ENCODE measurements at regions not wholly inside any gene's neighbourhood (a gene's known extent, or its start where the extent isn't known, plus 50 kb on each side); places are given as distances from the start of the nearest gene placed in this dataset.

GRCh38 chr15:98039596-98039995 is 79.1 kb downstream of the ARRDC4 start:
- Histone ChIP-seq H3K4me1 (ENCODE audit: control insufficient read depth, extremely low read depth, insufficient read depth, low read length) (no peaks in the 10 kb centered on the region), H3K9me3 (replicated peaks; ENCODE audit: control insufficient read depth, insufficient read depth, low read length) (peaks cover 2% of the 10 kb centered on the region), H3K9me1 (replicated peaks; ENCODE audit: control insufficient read depth, extremely low read depth, insufficient read depth, low read length) (no peaks in the 10 kb centered on the region), H3K4me2 (ENCODE audit: insufficient read depth, low read length) (no peak overlapping the region), H3K9ac (replicated peaks; ENCODE audit: extremely low read depth, insufficient read depth, low read length) (no peak overlapping the region), H3K79me2 (ENCODE audit: control insufficient read depth, insufficient read depth, low read length) (no peaks in the 10 kb centered on the region), H4K20me1 (replicated peaks; ENCODE audit: control insufficient read depth, extremely low read depth, insufficient read depth, low read length) (no peaks in the 10 kb centered on the region), H3K4me3 (replicated peaks in 1 of 3; ENCODE audit: insufficient read depth in 1 of 3, low read depth in 1 of 3, low read length in 3 of 3) (no peak overlapping the region), H3K27me3 (ENCODE audit: control insufficient read depth in 2 of 2, insufficient read depth in 2 of 2, low read length in 2 of 2) (no peaks in the 10 kb centered on the region), H3K36me3 (ENCODE audit: control insufficient read depth in 2 of 2, extremely low read depth in 1 of 2, insufficient read depth in 2 of 2, low read length in 2 of 2) (no peaks in the 10 kb centered on the region), H3K27ac (ENCODE audit: insufficient read depth, low read depth, low read length) (no peak overlapping the region), H2AFZ (ENCODE audit: low read depth, low read length) (no peak overlapping the region)
- BruUV-seq (replicated peaks): no TSS peak
- FAIRE-seq (no peak), DNase-seq (ENCODE audit: low read depth, low spot score) (no peak)
- CTCF ChIA-PET: no interaction called here
- intact Hi-C loops (cut with micrococcal nuclease) (loop anchor here (1.0 kb wide), 1 partner anchor 33 kb away; no protein-coding TSS in a partner anchor), dilution Hi-C loops (cut with MboI; ENCODE audit: extremely low pct_ligation_motif_present, low sequenced_read_pairs) (no loop called here)
- TF ChIP-seq GATA2 (IDR thresholded peaks at IDR 0.05; ENCODE audit: insufficient read depth, insufficient read length, low read depth, low read length) (no peak), EZH2 (IDR thresholded peaks at IDR 0.05; ENCODE audit: borderline replicate concordance, low read depth, low read length, severe bottlenecking) (no peak), POLR2AphosphoS5 (IDR thresholded peaks at IDR 0.05; ENCODE audit: insufficient read depth, low read depth, low read length) (no peak), POLR2A (IDR thresholded peaks at IDR 0.05; ENCODE audit: low read depth, low read length) (no peak), MAX (IDR thresholded peaks at IDR 0.05; ENCODE audit: insufficient read depth, insufficient read length) (no peak), JUN (IDR thresholded peaks at IDR 0.05; ENCODE audit: borderline replicate concordance, insufficient read depth, insufficient read length, low read depth) (no peak), FOS (IDR thresholded peaks at IDR 0.05; ENCODE audit: borderline replicate concordance, insufficient read depth, low read length) (no peak), MYC (IDR thresholded peaks at IDR 0.05; ENCODE audit: low read depth, low read length) (no peak), CTCF (IDR thresholded peaks at IDR 0.05; ENCODE audit: extremely low read depth in 1 of 2, insufficient read depth in 1 of 2, low read depth in 1 of 2, low read length in 2 of 2) (no peak)
- POLR2A ChIA-PET: no interaction called here
